MM.1S (cell line): ENCODE measurements at regions not wholly inside any gene's neighbourhood (a gene's known extent, or its start where the extent isn't known, plus 50 kb on each side); places are given as distances from the start of the nearest gene placed in this dataset.

Experiments
- DNase-seq: peaks from one replicate; pipeline ENCODE4 v3.0.0-alpha.2; 2015
- H2AFZ ChIP-seq: fragments of 300-600 bp; sonication (generic); 2 replicates; pipeline ENCODE4 v1.6.0; 2016; ENCODE audit warnings: antibody characterized with exemption, low read length
- H3F3A ChIP-seq: fragments of 300-600 bp; sonication (generic); 2 replicates; pipeline ENCODE4 v1.6.1; 2016; ENCODE audit warnings: mild to moderate bottlenecking, antibody characterized with exemption, low read length, moderate library complexity, mixed read lengths; ENCODE audit not compliant: insufficient read depth
- H3K27ac ChIP-seq: fragments of 300-600 bp; sonication (generic); 2 replicates; pipeline ENCODE4 v1.5.1; 2016; ENCODE audit warnings: mild to moderate bottlenecking, low read length
- H3K27me3 ChIP-seq: fragments of 300-600 bp; sonication (generic); replicated peaks from 2 replicates; pipeline ENCODE4 v1.6.0; 2016; ENCODE audit warnings: low read length; ENCODE audit not compliant: insufficient read depth
- H3K36me3 ChIP-seq: fragments of 300-600 bp; sonication (generic); replicated peaks from 2 replicates; pipeline ENCODE4 v1.6.1; 2016; ENCODE audit warnings: mild to moderate bottlenecking, low read length, mixed read lengths; ENCODE audit not compliant: insufficient read depth
- H3K4me1 ChIP-seq: fragments of 300-600 bp; sonication (generic); 2 replicates; pipeline ENCODE4 v1.6.1; 2016; ENCODE audit warnings: low read length, mixed read lengths
- H3K4me2 ChIP-seq: fragments of 300-600 bp; sonication (generic); 2 replicates; pipeline ENCODE4 v1.6.0; 2016; ENCODE audit warnings: low read depth, low read length
- H3K4me3 ChIP-seq: fragments of 300-600 bp; sonication (generic); 2 replicates; pipeline ENCODE4 v1.5.1; 2016; ENCODE audit warnings: low read length, mixed read lengths
- H3K79me2 ChIP-seq: fragments of 300-600 bp; sonication (generic); 2 replicates; pipeline ENCODE4 v1.6.1; 2016; ENCODE audit warnings: mixed run types, low read length, mixed read lengths
- H3K9ac ChIP-seq: fragments of 300-600 bp; sonication (generic); 2 replicates; pipeline ENCODE4 v1.6.1; 2016; ENCODE audit warnings: low read length, mixed read lengths
- H3K9me2 ChIP-seq: fragments of 300-600 bp; sonication (generic); replicated peaks from 2 replicates; pipeline ENCODE4 v1.6.1; 2016; ENCODE audit warnings: mild to moderate bottlenecking, low read length, mixed read lengths; ENCODE audit not compliant: insufficient read depth
- H3K9me3 ChIP-seq: fragments of 300-600 bp; sonication (generic); replicated peaks from 2 replicates; pipeline ENCODE4 v1.6.1; 2016; ENCODE audit warnings: mild to moderate bottlenecking, low read length, mixed read lengths; ENCODE audit not compliant: insufficient read depth
- H4K20me1 ChIP-seq: fragments of 300-600 bp; sonication (generic); 2 replicates; pipeline ENCODE4 v1.6.1; 2016; ENCODE audit warnings: mild to moderate bottlenecking, low read length, moderate library complexity, mixed read lengths; ENCODE audit not compliant: insufficient read depth
- EZH2 ChIP-seq: fragments of 300-600 bp; sonication (generic); optimal IDR thresholded peaks from 2 replicates; pipeline ENCODE3; 2017; ENCODE audit warnings: low read depth, mild to moderate bottlenecking, antibody characterized with exemption, low read length, mixed read lengths
- EZH2phosphoT487 ChIP-seq: fragments of 300-600 bp; sonication (generic); IDR thresholded peaks from 2 replicates; pipeline ENCODE4 v1.6.1; 2018; ENCODE audit warnings: antibody characterized with exemption, low read length
- TF ChIP-seq, protein P1 (sequence below): fragments of 300-600 bp; sonication (generic); IDR thresholded peaks from 2 replicates; pipeline ENCODE4 v1.5.1; 2016; ENCODE audit warnings: antibody characterized with exemption, low read length, mixed read lengths

DNA sequence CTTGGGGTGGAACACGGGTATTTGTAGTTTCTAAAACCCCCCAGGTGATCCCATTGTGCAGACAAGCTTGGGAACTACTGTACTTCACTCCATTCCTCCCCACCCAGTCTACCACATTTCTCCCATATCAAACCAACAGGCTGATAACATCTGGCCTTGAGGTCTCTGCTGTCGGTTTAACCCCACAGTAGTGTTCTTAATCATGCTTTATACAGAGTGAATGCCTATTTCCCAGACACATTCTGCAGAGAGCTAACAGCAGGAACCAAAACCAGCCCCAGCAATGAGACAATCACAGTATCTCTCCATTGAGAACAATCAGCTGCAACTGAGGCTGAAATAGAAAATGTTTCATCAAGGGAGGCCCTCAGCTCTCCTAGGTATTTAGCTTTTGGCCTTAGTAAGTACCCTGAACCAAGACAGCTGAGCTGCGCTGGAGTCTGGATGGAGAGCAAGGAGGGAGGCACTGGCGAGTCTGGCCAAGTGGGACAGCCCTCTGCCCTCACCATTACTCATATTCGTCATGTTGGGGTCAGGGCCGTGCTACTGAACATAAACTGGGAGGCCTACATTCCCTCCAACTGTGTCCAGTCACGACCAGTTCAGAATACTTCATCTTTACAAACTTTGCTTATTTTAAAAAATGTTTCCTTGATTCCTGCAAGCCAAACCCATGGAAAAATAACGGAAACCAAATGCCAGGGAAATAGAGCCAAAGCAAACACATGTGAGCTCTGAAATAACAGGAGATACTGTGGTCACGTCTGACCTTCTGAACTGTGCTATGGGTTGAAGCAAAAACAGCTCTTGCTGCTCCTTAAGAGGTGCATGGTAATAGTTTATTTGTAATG lies 81.0 kb downstream of the CCDC34 start:
- no peak for DNase-seq
- H3K79me2 ChIP-seq = no peaks in the 10 kb centered on the region

DNA sequence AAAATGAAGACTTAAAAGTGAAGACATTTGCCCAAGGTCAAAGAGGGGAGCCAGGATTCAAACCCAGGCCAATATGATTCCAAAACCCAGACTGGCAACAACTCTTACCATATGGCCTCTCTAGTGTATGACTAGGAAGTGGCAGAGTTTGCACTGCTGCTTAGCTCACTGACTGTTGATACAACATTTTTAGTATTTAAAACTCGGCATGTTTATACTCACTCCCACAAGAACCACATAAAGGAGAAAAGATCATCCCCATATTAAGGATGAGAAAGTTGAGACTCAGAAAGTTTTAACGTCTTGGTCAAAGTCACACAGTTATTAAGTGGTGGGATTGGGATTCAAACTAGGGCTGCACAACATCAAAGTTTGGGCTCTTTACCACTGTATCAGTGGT lies 81.7 kb downstream of the CCDC34 start:
- no peak for DNase-seq
- H4K20me1 ChIP-seq = no peaks in the 10 kb centered on the region

More for the DNA sequence above, 81.0 kb downstream of the CCDC34 start:
- Histone ChIP-seq H3K27ac (no peak overlapping the region), H3K4me3 (no peak overlapping the region), H3K9me2 (no peaks in the 10 kb centered on the region), H3K36me3 (no peaks in the 10 kb centered on the region), H3K9me3 (no peaks in the 10 kb centered on the region), H3K27me3 (no peaks in the 10 kb centered on the region), H3F3A (no peaks in the 10 kb centered on the region), H2AFZ (no peak overlapping the region), H3K4me1 (no peaks in the 10 kb centered on the region), H4K20me1 (no peaks in the 10 kb centered on the region), H3K9ac (no peak overlapping the region), H3K4me2 (no peak overlapping the region)
- TF ChIP-seq EZH2 (no peak), EZH2phosphoT487 (no peak)
- TF ChIP-seq, protein P1, sequence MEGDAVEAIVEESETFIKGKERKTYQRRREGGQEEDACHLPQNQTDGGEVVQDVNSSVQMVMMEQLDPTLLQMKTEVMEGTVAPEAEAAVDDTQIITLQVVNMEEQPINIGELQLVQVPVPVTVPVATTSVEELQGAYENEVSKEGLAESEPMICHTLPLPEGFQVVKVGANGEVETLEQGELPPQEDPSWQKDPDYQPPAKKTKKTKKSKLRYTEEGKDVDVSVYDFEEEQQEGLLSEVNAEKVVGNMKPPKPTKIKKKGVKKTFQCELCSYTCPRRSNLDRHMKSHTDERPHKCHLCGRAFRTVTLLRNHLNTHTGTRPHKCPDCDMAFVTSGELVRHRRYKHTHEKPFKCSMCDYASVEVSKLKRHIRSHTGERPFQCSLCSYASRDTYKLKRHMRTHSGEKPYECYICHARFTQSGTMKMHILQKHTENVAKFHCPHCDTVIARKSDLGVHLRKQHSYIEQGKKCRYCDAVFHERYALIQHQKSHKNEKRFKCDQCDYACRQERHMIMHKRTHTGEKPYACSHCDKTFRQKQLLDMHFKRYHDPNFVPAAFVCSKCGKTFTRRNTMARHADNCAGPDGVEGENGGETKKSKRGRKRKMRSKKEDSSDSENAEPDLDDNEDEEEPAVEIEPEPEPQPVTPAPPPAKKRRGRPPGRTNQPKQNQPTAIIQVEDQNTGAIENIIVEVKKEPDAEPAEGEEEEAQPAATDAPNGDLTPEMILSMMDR = no peak

DNA sequence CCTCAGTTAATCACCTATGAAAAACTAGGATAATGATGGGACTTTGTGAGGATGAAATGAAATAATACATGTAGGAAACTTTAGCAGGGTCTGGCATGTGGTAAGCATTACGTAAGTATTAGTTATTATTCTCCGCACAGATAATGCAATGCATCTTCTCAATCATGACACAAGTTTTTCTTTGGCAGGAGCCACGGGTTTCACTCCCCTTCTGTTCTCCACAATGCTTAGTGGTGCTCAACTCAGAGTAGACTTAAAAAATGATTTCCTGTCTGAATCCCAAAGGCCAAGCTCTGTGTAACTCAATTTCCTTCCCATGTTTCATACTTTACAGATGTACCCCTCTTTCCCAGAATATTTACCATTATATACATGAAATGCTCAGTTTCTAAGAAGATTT lies 82.9 kb downstream of the CCDC34 start:
- H2AFZ ChIP-seq = no peak overlapping the region
- DNase-seq = no peak
- H3K9ac ChIP-seq = no peak overlapping the region
- TF ChIP-seq EZH2phosphoT487 = no peak
- no peak for TF ChIP-seq EZH2
- TF ChIP-seq, protein P1 = no peak
- no peak overlapping the region for H3K4me2 ChIP-seq
- no peak overlapping the region for H3K4me3 ChIP-seq
- no peaks in the 10 kb centered on the region for H3K36me3 ChIP-seq
- H3K27ac ChIP-seq = no peak overlapping the region
- H3K27me3 ChIP-seq = no peaks in the 10 kb centered on the region
- H3K79me2 ChIP-seq = no peaks in the 10 kb centered on the region
- H4K20me1 ChIP-seq = no peaks in the 10 kb centered on the region
- H3F3A ChIP-seq = no peaks in the 10 kb centered on the region
- H3K4me1 ChIP-seq = no peaks in the 10 kb centered on the region
- H3K9me2 ChIP-seq = no peaks in the 10 kb centered on the region
- H3K9me3 ChIP-seq = no peaks in the 10 kb centered on the region

More for the DNA sequence above, 81.7 kb downstream of the CCDC34 start:
- Histone ChIP-seq H3K9me3 (no peaks in the 10 kb centered on the region), H3K9ac (no peak overlapping the region), H3K79me2 (no peaks in the 10 kb centered on the region), H3K36me3 (no peaks in the 10 kb centered on the region), H3K9me2 (no peaks in the 10 kb centered on the region), H3K4me2 (no peak overlapping the region), H3K27ac (no peak overlapping the region), H3F3A (no peaks in the 10 kb centered on the region), H3K27me3 (no peaks in the 10 kb centered on the region), H3K4me1 (no peaks in the 10 kb centered on the region), H3K4me3 (no peak overlapping the region), H2AFZ (no peak overlapping the region)
- no peak for TF ChIP-seq EZH2
- no peak for TF ChIP-seq EZH2phosphoT487
- TF ChIP-seq, protein P1 = no peak
